ENCODE measurements at regions not wholly inside any gene's neighbourhood (a gene's known extent, or its start where the extent isn't known, plus 50 kb on each side); places are given as distances from the start of the nearest gene placed in this dataset.
"Not testable (repeated sequence)": the region's sequence is repeated elsewhere in the genome, so short reads cannot be mapped to it uniquely, and the experiment has no call there.

DNA sequence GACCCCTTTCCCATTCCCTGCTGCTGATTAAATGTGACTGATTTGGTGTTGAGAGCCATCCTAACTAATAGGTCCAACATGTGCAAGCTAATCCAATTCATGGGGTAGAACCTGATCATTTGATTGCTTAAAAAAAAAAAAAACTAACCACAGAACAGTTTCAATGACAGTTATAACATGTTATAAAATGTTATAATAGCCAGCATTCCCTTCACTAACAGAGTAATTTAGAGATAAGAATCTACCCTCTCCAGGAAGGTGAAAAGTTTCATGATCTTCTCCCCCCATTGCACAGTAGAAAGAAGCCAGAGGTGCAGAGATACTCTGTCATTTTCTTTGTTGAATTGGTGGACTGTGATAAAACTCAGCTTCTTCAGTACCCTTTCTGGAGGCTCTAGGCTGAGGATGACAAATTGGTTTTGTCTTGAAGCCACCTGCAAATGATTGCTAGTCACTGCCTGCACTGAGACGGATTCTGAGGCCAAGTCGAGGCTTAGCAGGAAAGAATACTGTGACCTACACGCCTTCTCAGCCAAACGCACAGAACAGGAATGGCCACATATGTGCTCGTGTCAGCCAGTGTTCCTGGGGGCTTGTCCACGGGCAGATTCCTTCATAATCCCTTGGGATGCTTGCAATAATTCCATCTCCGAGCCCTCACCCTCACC is 215.7 kb upstream of the IRF2BP2 start:
- intact Hi-C loops (cut with DNase I), result no loop called here

GRCh38 chr1:234824836-234825235 is 214.9 kb upstream of the IRF2BP2 start:
- DNase-seq (ENCODE audit: low spot score); intact Hi-C loops (cut with DNase I): not testable (repeated sequence)

More for the DNA sequence above, 215.7 kb upstream of the IRF2BP2 start:
- no peak for DNase-seq (ENCODE audit: low spot score)

- no peak for DNase-seq (ENCODE audit: low spot score)
- intact Hi-C loops (cut with DNase I), result no loop called here
These were observed 213.5 kb upstream of the IRF2BP2 start for GRCh38 chr1:234823191-234824176.

DNA sequence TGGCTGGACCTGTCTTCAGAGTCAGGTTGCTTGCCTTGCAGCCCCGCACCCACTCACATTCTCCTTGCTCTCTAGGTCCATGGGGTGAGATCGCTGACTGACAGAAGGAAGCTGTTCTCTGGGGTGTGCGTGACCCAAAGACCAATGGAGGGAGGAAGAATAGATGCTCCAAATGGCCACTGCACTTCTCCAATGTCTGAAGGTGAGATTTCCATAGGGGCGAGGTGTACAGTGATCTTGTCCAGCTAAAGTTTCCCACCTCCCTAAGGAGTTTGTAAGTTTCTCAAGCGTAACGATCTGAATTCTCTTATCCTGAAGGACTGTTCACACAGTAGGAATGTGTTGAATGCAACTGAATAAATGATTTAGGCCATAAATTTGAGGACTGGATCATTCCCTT is 211.9 kb upstream of the IRF2BP2 start:
- intact Hi-C loops (cut with DNase I), result no loop called here
- no peak for DNase-seq (ENCODE audit: low spot score)

DNA sequence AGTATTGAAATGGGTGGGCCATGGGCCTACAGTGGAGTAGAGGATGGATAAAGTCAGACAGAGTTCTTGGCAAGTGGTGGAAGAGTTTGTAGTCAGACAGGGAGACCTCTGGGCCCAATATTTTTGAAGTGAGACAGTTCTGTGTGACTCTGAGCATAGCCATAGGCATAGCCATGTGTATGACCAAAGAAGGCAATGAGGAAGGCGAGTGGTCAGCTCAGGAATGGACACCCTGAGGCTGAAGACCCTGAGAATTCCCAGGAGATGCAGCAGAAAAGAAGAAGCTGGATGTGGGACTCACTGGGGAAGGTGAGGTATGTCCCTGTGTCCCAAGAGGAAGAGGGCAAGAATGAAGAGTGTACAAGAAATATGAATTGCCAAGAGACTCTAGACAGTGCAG is 210.6 kb upstream of the IRF2BP2 start:
- no peak for DNase-seq (ENCODE audit: low spot score)
- intact Hi-C loops (cut with DNase I), result no loop called here

GRCh38 chr1:234819845-234820244 is 209.9 kb upstream of the IRF2BP2 start:
- intact Hi-C loops (cut with DNase I); DNase-seq (ENCODE audit: low spot score): not testable (repeated sequence)

DNA sequence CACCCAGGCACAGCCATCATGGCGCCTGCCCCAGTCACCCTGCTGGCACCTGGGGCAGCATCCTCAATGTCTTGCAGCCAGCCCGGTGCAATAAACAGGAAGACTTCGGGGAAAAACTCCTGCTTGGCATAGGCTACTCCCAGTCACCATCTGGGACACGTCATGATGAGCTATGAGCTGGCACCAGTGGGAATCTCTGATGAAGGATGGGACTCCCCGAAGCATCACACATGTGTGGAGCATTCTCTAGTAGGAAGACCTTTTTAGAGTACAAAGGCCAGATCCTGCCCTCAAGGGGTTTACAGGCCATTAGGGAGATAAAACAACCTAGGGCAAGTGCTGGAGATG is 208.0 kb upstream of the IRF2BP2 start:
- DNase-seq (ENCODE audit: low spot score); intact Hi-C loops (cut with DNase I): not testable (repeated sequence)

GRCh38 chr1:234817313-234818039 is 207.5 kb upstream of the IRF2BP2 start:
- intact Hi-C loops (cut with DNase I); DNase-seq (ENCODE audit: low spot score): not testable (repeated sequence)

DNA sequence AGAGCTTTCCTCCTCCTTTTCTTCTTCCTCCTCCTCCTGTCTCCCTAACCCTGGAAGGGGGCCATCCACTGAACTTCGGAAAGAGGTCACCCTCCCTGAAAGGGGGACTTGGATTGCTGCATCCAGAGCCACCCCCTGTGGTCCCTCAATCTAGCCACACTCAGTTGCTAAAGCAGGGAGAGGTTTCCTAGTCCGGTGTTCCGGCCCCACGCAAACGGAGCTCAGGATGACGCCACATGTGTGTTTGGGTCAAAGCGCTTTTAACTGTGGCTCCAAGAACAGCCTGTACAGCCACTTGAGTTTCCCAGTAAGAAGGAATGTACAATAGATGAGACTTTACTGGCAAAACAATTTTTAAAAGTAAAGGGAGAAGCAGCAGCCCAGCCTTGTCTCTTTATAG is 206.9 kb upstream of the IRF2BP2 start:
- intact Hi-C loops (cut with DNase I); DNase-seq (ENCODE audit: low spot score): not testable (repeated sequence)

- intact Hi-C loops (cut with DNase I); DNase-seq (ENCODE audit: low spot score): not testable (repeated sequence)
These were observed 206.3 kb upstream of the IRF2BP2 start for GRCh38 chr1:234816186-234816851.

DNA sequence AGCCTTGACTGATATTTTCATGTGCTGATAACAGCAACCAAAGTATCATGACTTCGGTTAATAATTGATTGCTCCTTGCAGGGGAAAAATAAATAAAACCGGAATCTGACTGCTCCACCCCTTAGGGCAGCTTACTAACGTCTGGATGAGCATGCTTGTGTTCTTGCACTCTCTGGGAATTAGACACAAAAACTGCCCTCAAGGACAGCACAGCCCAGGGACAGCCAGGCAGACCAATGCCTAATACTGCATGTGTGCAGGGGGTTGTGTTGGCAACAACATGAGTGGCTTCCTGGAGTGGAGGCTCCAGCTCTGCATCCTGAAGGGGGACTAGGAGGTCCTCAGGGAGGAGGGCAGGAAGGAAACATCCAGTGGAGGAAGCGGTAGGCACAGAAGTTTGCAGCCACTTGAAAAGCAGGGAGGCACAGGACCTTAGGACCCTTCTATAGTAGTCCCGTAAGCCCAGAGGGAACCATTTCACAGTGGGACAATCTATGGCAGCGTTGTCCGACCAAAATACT is 205.4 kb upstream of the IRF2BP2 start:
- intact Hi-C loops (cut with DNase I); DNase-seq (ENCODE audit: low spot score): not testable (repeated sequence)

DNA sequence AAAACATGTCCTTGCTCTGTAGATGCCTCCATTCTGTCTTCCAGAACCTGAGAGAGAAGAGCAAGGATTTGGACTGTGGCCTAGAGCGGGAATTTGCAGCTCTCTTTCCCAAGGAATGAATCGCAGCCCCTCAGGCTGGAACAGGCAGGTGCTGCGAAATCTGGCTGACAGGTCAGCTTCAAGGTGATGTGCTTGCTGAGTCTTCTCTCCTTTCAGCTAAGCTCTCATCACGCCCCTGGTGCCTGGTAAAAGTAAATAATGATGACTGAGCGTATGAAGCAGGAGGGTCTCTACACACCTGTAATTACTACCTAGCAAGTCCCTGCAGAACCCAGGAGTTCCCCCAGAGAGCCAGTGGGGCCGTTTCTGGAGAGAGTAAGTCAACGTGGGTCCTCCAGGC is 204.3 kb upstream of the IRF2BP2 start:
- DNase-seq (ENCODE audit: low spot score); intact Hi-C loops (cut with DNase I): not testable (repeated sequence)

DNA sequence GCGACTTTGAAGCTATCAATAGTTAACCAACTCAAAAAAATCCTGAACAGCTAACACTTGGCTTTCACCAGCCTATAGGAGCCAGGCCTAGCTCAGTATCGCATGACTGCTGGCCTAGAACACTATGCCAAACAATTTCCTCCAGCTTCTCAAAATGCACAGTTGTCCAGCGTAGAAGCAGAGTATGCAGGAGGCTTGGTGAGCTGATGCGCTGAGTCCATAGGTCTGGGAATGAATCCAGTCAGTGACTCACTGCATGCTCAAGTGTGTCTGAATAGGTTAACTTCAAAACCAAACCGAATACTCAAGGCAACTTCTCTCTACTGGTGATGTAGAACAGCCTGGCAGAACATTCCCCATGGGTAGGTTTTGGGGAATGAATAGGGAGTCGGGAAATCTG is 201.8 kb upstream of the IRF2BP2 start:
- intact Hi-C loops (cut with DNase I); DNase-seq (ENCODE audit: low spot score): not testable (repeated sequence)

DNA sequence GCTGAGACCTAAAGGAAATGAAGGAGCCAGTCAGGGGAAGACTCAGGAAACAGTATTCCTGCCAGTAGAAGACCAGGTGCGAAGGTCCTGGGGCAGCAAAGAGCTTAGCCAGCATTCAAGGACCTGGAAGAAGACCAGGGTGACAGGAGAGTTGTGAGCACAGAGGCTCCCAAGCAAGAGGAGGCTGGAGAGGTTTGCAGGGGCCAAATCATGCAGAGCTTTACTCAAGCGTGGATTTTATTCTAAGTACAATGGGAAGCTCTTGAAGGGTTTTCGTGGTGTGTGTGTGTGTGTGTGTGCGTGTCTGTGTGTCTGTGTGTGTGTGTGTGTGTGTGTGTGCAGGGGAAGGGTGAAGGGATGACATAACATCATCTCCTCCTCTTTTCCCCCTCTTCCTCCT is 200.7 kb upstream of the IRF2BP2 start:
- intact Hi-C loops (cut with DNase I); DNase-seq (ENCODE audit: low spot score): not testable (repeated sequence)

DNA sequence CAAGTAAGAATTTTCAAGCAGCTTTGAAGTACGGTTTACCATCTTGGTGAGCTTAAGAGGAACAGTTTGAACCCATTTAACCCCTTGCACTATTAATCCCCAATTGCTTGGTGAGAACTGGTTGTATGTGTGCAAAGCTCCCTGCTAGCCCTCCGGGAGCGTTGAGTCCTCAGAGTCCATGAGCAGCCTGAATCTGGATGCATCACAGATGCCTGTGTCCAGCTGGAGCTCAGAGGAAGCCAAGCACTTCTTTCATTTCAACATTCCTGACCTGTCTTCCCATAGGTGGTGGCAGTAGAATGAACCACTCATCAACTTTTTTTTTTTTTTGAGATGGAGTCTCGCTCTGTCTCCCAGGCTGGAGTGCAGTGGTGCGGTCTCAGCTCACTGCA is 199.9 kb upstream of the IRF2BP2 start:
- DNase-seq (ENCODE audit: low spot score); intact Hi-C loops (cut with DNase I): not testable (repeated sequence)

GRCh38 chr1:234808943-234809853 is 199.2 kb upstream of the IRF2BP2 start:
- intact Hi-C loops (cut with DNase I); DNase-seq (ENCODE audit: low spot score): not testable (repeated sequence)

DNA sequence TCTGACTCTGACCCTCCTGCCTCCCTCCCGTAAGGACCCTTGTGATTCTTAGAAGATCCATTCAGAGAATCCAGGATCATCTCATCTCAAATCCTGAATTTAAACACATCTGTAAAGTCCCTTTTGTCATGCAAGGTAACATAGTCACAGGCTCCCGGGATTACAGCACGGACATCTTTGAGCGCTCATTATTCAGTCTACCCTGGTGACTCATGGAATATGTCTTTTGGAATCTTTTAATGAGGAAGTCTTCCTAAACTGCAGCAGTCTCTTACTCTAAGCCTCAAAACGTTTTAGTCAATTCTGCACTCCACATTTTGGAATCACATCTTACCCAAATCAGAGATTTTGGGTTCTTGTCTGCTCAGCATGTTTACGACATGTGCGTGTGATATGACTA is 198.5 kb upstream of the IRF2BP2 start:
- intact Hi-C loops (cut with DNase I); DNase-seq (ENCODE audit: low spot score): not testable (repeated sequence)

GRCh38 chr1:234807705-234808104 is 197.7 kb upstream of the IRF2BP2 start:
- not testable (repeated sequence) for DNase-seq (ENCODE audit: low spot score)

More at GRCh38 chr1:234807705-234808104, 197.7 kb upstream of the IRF2BP2 start:
- intact Hi-C loops (cut with DNase I), result not testable (repeated sequence)
